ENCODE measurements at regions not wholly inside any gene's neighbourhood (a gene's known extent, or its start where the extent isn't known, plus 50 kb on each side); places are given as distances from the start of the nearest gene placed in this dataset.

GRCh38 chr2:136259551-136259950, 141.6 kb upstream of the CXCR4 start:
- no peak for DNase-seq

- no peak for DNase-seq
Observed at GRCh38 chr2:136257893-136258292, 139.9 kb upstream of the CXCR4 start.

- DNase-seq: no peak
Observed at GRCh38 chr2:136255648-136256461, 137.9 kb upstream of the CXCR4 start.

GRCh38 chr2:136255127-136255526, 137.2 kb upstream of the CXCR4 start:
- no peak for DNase-seq

- no peak for DNase-seq
Observed at GRCh38 chr2:136254681-136255080, 136.7 kb upstream of the CXCR4 start.

- DNase-seq: no peak
Observed at GRCh38 chr2:136253288-136254004, 135.5 kb upstream of the CXCR4 start.

- DNase-seq: no peak
Observed at GRCh38 chr2:136251885-136252585, 134.1 kb upstream of the CXCR4 start.

- no peak for DNase-seq
Observed at GRCh38 chr2:136251197-136251884, 133.4 kb upstream of the CXCR4 start.

GRCh38 chr2:136250131-136250530, 132.2 kb upstream of the CXCR4 start:
- no peak for DNase-seq

GRCh38 chr2:136248907-136249306, 131.0 kb upstream of the CXCR4 start:
- DNase-seq: no peak

- peak; percentile 23 to 26 for DNase-seq
Observed at GRCh38 chr2:136248242-136248641, 130.3 kb upstream of the CXCR4 start.

- DNase-seq: no peak
Observed at GRCh38 chr2:136247204-136247950, 129.4 kb upstream of the CXCR4 start.

GRCh38 chr2:136246086-136246669, 128.2 kb upstream of the CXCR4 start:
- no peak for DNase-seq

- DNase-seq: no peak
Observed at GRCh38 chr2:136245211-136245610, 127.3 kb upstream of the CXCR4 start.

GRCh38 chr2:136244536-136244885, 126.6 kb upstream of the CXCR4 start:
- DNase-seq: no peak

- no peak for DNase-seq
Observed at GRCh38 chr2:136243638-136244535, 125.9 kb upstream of the CXCR4 start.

GRCh38 chr2:136242687-136243277, 124.8 kb upstream of the CXCR4 start:
- no peak for DNase-seq

GRCh38 chr2:136242100-136242499, 124.2 kb upstream of the CXCR4 start:
- no peak for DNase-seq

- no peak for DNase-seq
Observed at GRCh38 chr2:136239079-136239685, 121.2 kb upstream of the CXCR4 start.
